ENCODE measurements at regions not wholly inside any gene's neighbourhood (a gene's known extent, or its start where the extent isn't known, plus 50 kb on each side); places are given as distances from the start of the nearest gene placed in this dataset.

DNA sequence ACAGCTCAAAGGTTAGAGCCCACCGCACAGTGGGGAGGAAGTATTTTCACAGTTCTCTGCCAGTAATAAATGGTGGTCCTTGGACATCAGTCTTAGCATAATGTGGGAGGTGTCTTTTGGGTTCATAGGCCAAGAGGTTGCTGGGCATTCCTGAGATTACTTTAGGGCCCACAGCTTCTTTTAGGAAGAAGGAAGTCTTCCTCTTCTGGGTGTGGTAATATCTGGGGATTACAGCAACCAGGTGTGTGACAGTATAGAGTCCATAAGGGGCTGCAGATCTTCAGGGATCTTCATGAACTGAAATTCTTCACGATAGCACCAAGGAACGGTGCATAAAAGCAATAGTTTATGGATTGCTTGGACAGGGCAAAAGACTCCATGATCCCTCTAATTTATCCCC lies 56.2 kb upstream of the PTGR2 start:
- no peak for TF ChIP-seq EZH2 (IDR thresholded peaks at IDR 0.05; ENCODE audit: insufficient read depth, poor library complexity, severe bottlenecking)
- TF ChIP-seq EZH2phosphoT487 (IDR thresholded peaks at IDR 0.05; ENCODE audit: insufficient read depth, low read depth), result no peak
